Spleen (tissue), 11 donors: ENCODE measurements at regions not wholly inside any gene's neighbourhood (a gene's known extent, or its start where the extent isn't known, plus 50 kb on each side); places are given as distances from the start of the nearest gene placed in this dataset.

Experiments
- DNase-seq: peaks from one replicate; pipeline ENCODE4 v3.0.0-alpha.2; 2020
- H3K27ac ChIP-seq, 8 donors: fragments of 200-600 bp; sonication (generic) in 7 of 8; 1 replicate in 4 of 8; 2 replicates in 4 of 8; pipeline versions ENCODE4 v1.5.0 to v1.8.0; 2016 to 2021; ENCODE audit warnings: inconsistent platforms in 4 of 8, mild to moderate bottlenecking in 4 of 8, moderate library complexity in 1 of 8
- H3K27me3 ChIP-seq, 7 donors: fragments of 200-600 bp; sonication (generic) in 6 of 7; replicated peaks in 1 of 7; 1 replicate in 4 of 7; 2 replicates in 3 of 7; pipeline versions ENCODE4 v1.5.0 to v1.8.0; 2016 to 2021; ENCODE audit warnings: inconsistent platforms in 3 of 7, mild to moderate bottlenecking in 1 of 7
- H3K36me3 ChIP-seq, 6 donors: fragments of 200-600 bp; sonication (generic) in 5 of 6; 1 replicate in 4 of 6; 2 replicates in 2 of 6; pipeline versions ENCODE4 v1.5.0 to v1.8.0; 2016 to 2021; ENCODE audit warnings: inconsistent platforms in 2 of 6
- H3K4me1 ChIP-seq, 6 donors: fragments of 200-600 bp; sonication (generic) in 5 of 6; 1 replicate in 3 of 6; 2 replicates in 3 of 6; pipeline versions ENCODE4 v1.5.0 to v1.8.0; 2016 to 2021; ENCODE audit warnings: inconsistent platforms in 3 of 6
- H3K4me3 ChIP-seq, 8 donors: fragments of 200-600 bp; sonication (generic) in 7 of 8; 1 replicate in 4 of 8; 2 replicates in 4 of 8; pipeline versions ENCODE4 v1.5.0 to v1.8.0; 2016 to 2021; ENCODE audit warnings: inconsistent platforms in 4 of 8, mild to moderate bottlenecking in 4 of 8, moderate library complexity in 2 of 8
- H3K9me3 ChIP-seq, 8 donors: fragments of 200-600 bp; sonication (generic) in 7 of 8; 1 replicate in 4 of 8; 2 replicates in 4 of 8; pipeline versions ENCODE4 v1.5.0 to v1.8.0; 2016 to 2021; ENCODE audit warnings: inconsistent platforms in 4 of 8
- CTCF ChIP-seq, 11 experiments: fragments of 200-600 bp in 7 of 11; fragments of 450-650 bp in 4 of 11; sonication (generic) in 4 of 11; IDR thresholded peaks in 8 of 11; conservative IDR thresholded peaks in 3 of 11; 1 replicate in 7 of 11; 2 replicates in 4 of 11; pipeline versions ENCODE4 v1.4.0 to v1.8.0; 2016 to 2021; ENCODE audit warnings: antibody characterized with exemption in 11 of 11, inconsistent platforms in 4 of 11, mild to moderate bottlenecking in 1 of 11
- POLR2A ChIP-seq, 3 donors: fragments of 450-650 bp; IDR thresholded peaks; one replicate each; pipeline ENCODE4 v1.5.1; 2017; ENCODE audit warnings: antibody characterized with exemption in 3 of 3, mild to moderate bottlenecking in 1 of 3
- POLR2AphosphoS5 ChIP-seq, 3 donors: sonication (generic); formaldehyde crosslinking; IDR thresholded peaks; one replicate each; pipeline ENCODE4 v1.5.1; 2017; ENCODE audit warnings: antibody characterized with exemption in 3 of 3
- WGBS, 5 donors: extraction: QIAGEN DNeasy Blood & Tissue Kit in 3 of 5; methylation state at CpG; one replicate each; pipeline versions ENCODE4 v1.1.5 to v1.1.7; 2013 to 2018; 5-methylcytosine and 5-hydroxymethylcytosine counted together
- intact Hi-C: fragments of 100-400 bp; cut with DNase I; formaldehyde crosslinking; loops from one replicate; pipeline ENCODE4 v1.15.0; 2023; ENCODE audit warnings: low total_unique reads
- donor health status: healthy with polysubstance abuse.
- donor health status: DM: no; HTN: no; CAD: no; lungs with moderate emphysema.
- donor health status: DM: no; HTN: no; CAD: no.
- donor health status: Bipolar disorder and iron deficiency.
- donor health status: healthy.
- donor health status: DM: no; HTN: no; CAD: no.
- donor health status: DM: yes; HTN: yes; CAD: no.

DNA sequence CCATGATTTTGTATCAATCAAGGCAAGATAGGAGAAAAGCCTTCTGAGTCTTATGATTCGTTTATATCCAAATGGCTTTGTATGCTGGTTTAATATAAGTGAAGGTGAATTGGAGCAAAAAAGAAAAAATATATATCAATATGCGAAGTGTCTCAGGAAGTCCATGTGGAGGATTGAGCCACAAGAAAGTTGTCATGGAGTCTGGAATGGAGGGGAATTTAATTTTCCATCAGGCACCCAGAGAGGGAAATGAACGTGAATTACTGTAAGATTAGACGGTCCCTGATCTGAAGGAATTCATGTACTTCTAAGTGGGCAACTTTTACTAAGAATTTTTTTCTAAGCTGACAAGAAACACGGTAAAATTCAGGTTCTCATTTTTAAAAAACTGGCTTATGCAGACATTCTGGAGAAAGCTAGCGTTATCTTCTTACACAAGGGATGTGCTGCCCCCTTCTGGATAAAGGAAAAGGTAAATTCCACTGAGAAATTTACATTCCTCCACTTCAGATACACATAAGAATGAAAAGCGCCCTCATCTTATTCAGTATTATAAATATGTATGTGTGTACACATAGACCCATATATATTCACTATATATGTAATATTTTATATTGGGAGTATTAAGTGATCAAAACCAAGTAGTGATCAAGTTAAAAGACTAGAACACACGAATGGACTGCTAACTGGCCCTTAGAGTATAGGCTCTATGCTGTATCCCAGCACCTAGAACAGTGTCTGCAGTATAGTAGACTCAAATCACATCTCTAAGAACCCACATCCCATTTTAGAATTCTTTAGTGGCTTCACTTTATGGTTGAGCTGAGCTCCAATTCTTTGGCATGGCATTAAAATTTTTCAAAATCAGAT is 289.0 kb upstream of the TFPI start:
- intact Hi-C loops = no loop called here
- H3K9me3 ChIP-seq = no peaks in the 10 kb centered on the region
- no peak for TF ChIP-seq POLR2AphosphoS5 (IDR thresholded peaks at IDR 0.05)
- TF ChIP-seq CTCF (IDR thresholded peaks at IDR 0.05 in 8 of 11, conservative IDR thresholded peaks at IDR 0.05 in 3 of 11) = peak in 8 of 11 experiments; percentile 20 to 51 (median 34)
- TF ChIP-seq POLR2A (IDR thresholded peaks at IDR 0.05) = no peak
- H3K36me3 ChIP-seq = no peaks in the 10 kb centered on the region
- DNase-seq = no peak
- H3K27ac ChIP-seq = no peak overlapping the region
- H3K4me1 ChIP-seq = no peaks in the 10 kb centered on the region
- WGBS, 5 donors = 50 to 56% (median 52%) methylated on average over 8 of the region's 8 CpGs
- no peak overlapping the region for H3K4me3 ChIP-seq
- H3K27me3 ChIP-seq = no peaks in the 10 kb centered on the region

- no peaks in the 10 kb centered on the region for H3K36me3 ChIP-seq
- H3K27ac ChIP-seq = no peak overlapping the region
- no peak overlapping the region for H3K4me3 ChIP-seq
- TF ChIP-seq POLR2AphosphoS5 (IDR thresholded peaks at IDR 0.05) (no peak), CTCF (IDR thresholded peaks at IDR 0.05 in 8 of 11, conservative IDR thresholded peaks at IDR 0.05 in 3 of 11) (no peak), POLR2A (IDR thresholded peaks at IDR 0.05) (no peak)
- DNase-seq = no peak
- H3K27me3 ChIP-seq = no peaks in the 10 kb centered on the region
- WGBS, 5 donors = 70 to 94% (median 80%) methylated on average over 1 of the region's 1 CpG
- H3K9me3 ChIP-seq = no peaks in the 10 kb centered on the region
- intact Hi-C loops = no loop called here
- H3K4me1 ChIP-seq = no peaks in the 10 kb centered on the region
These were observed 293.3 kb upstream of the TFPI start for GRCh38 chr2:187847245-187848208.

- no peak overlapping the region for H3K4me3 ChIP-seq
- peak; percentile 17 for DNase-seq
- H3K9me3 ChIP-seq = no peaks in the 10 kb centered on the region
- 58 to 70% (median 62%) methylated on average over 5 of the region's 5 CpGs for WGBS, 5 donors
- no peaks in the 10 kb centered on the region for H3K4me1 ChIP-seq
- no peak overlapping the region for H3K27ac ChIP-seq
- intact Hi-C loops = no loop called here
- no peak for TF ChIP-seq CTCF (IDR thresholded peaks at IDR 0.05 in 8 of 11, conservative IDR thresholded peaks at IDR 0.05 in 3 of 11)
- no peak for TF ChIP-seq POLR2AphosphoS5 (IDR thresholded peaks at IDR 0.05)
- no peak for TF ChIP-seq POLR2A (IDR thresholded peaks at IDR 0.05)
- no peaks in the 10 kb centered on the region for H3K36me3 ChIP-seq
- no peaks in the 10 kb centered on the region for H3K27me3 ChIP-seq
These were observed 297.8 kb upstream of the TFPI start for GRCh38 chr2:187851955-187852561.
